ENCODE measurements at regions not wholly inside any gene's neighbourhood (a gene's known extent, or its start where the extent isn't known, plus 50 kb on each side); places are given as distances from the start of the nearest gene placed in this dataset.

GRCh38 chr11:110835106-110835505 is 122.9 kb upstream of the ARHGAP20 start:
- Mint-ChIP-seq H3K9me3 (ENCODE audit: unreplicated experiment) (no peaks in the 10 kb centered on the region), H3K27me3 (ENCODE audit: unreplicated experiment) (no peaks in the 10 kb centered on the region), H3K4me1 (ENCODE audit: unreplicated experiment) (no peaks in the 10 kb centered on the region), H3K36me3 (ENCODE audit: low read depth, unreplicated experiment) (no peaks in the 10 kb centered on the region), H3K27ac (ENCODE audit: unreplicated experiment) (no peak overlapping the region), H3K4me3 (ENCODE audit: unreplicated experiment) (no peak overlapping the region)
- TF ChIP-seq CTCF (IDR thresholded peaks at IDR 0.05; ENCODE audit: unreplicated experiment): no peak
- no peak for DNase-seq (ENCODE audit: low spot score)

- Mint-ChIP-seq H3K36me3 (ENCODE audit: low read depth, unreplicated experiment) (no peaks in the 10 kb centered on the region), H3K27me3 (ENCODE audit: unreplicated experiment) (no peaks in the 10 kb centered on the region), H3K4me1 (ENCODE audit: unreplicated experiment) (peaks cover 2% of the 10 kb centered on the region), H3K27ac (ENCODE audit: unreplicated experiment) (no peak overlapping the region), H3K4me3 (ENCODE audit: unreplicated experiment) (no peak overlapping the region), H3K9me3 (ENCODE audit: unreplicated experiment) (no peaks in the 10 kb centered on the region)
- TF ChIP-seq CTCF (IDR thresholded peaks at IDR 0.05; ENCODE audit: unreplicated experiment): no peak
- DNase-seq (ENCODE audit: low spot score): no peak
These were observed 120.8 kb upstream of the ARHGAP20 start for GRCh38 chr11:110833033-110833484.

- Mint-ChIP-seq H3K36me3 (ENCODE audit: low read depth, unreplicated experiment) (no peaks in the 10 kb centered on the region), H3K27ac (ENCODE audit: unreplicated experiment) (no peak overlapping the region), H3K27me3 (ENCODE audit: unreplicated experiment) (no peaks in the 10 kb centered on the region), H3K9me3 (ENCODE audit: unreplicated experiment) (no peaks in the 10 kb centered on the region), H3K4me1 (ENCODE audit: unreplicated experiment) (peaks cover 2% of the 10 kb centered on the region), H3K4me3 (ENCODE audit: unreplicated experiment) (no peak overlapping the region)
- DNase-seq (ENCODE audit: low spot score): no peak
- no peak for TF ChIP-seq CTCF (IDR thresholded peaks at IDR 0.05; ENCODE audit: unreplicated experiment)
These were observed 120.3 kb upstream of the ARHGAP20 start for GRCh38 chr11:110832539-110832938.

GRCh38 chr11:110832080-110832479 is 119.8 kb upstream of the ARHGAP20 start:
- TF ChIP-seq CTCF (IDR thresholded peaks at IDR 0.05; ENCODE audit: unreplicated experiment): no peak
- Mint-ChIP-seq H3K36me3 (ENCODE audit: low read depth, unreplicated experiment) (no peaks in the 10 kb centered on the region), H3K9me3 (ENCODE audit: unreplicated experiment) (no peaks in the 10 kb centered on the region), H3K4me1 (ENCODE audit: unreplicated experiment) (peaks cover 2% of the 10 kb centered on the region), H3K27me3 (ENCODE audit: unreplicated experiment) (no peaks in the 10 kb centered on the region), H3K27ac (ENCODE audit: unreplicated experiment) (no peak overlapping the region), H3K4me3 (ENCODE audit: unreplicated experiment) (no peak overlapping the region)
- DNase-seq (ENCODE audit: low spot score): no peak

GRCh38 chr11:110830747-110831146 is 118.5 kb upstream of the ARHGAP20 start:
- Mint-ChIP-seq H3K36me3 (ENCODE audit: low read depth, unreplicated experiment) (no peaks in the 10 kb centered on the region), H3K4me3 (ENCODE audit: unreplicated experiment) (no peak overlapping the region), H3K9me3 (ENCODE audit: unreplicated experiment) (no peaks in the 10 kb centered on the region), H3K27me3 (ENCODE audit: unreplicated experiment) (no peaks in the 10 kb centered on the region), H3K4me1 (ENCODE audit: unreplicated experiment) (peaks cover 2% of the 10 kb centered on the region), H3K27ac (ENCODE audit: unreplicated experiment) (no peak overlapping the region)
- DNase-seq (ENCODE audit: low spot score): no peak
- TF ChIP-seq CTCF (IDR thresholded peaks at IDR 0.05; ENCODE audit: unreplicated experiment): no peak
